WI38 (cell line): ENCODE measurements at regions not wholly inside any gene's neighbourhood (a gene's known extent, or its start where the extent isn't known, plus 50 kb on each side); places are given as distances from the start of the nearest gene placed in this dataset.
"Not testable (repeated sequence)": the region's sequence is repeated elsewhere in the genome, so short reads cannot be mapped to it uniquely, and the experiment has no call there.

ENCODE experiments used
- H3K4me3 ChIP-seq: 2 replicates; pipeline ENCODE4 v1.5.1; 2011; ENCODE audit warnings: low read depth, mild to moderate bottlenecking, control low read depth, low read length
- CTCF ChIP-seq: IDR thresholded peaks from 2 replicates; pipeline ENCODE4 v1.5.1; 2012; ENCODE audit warnings: low read depth, mild to moderate bottlenecking, control low read depth, low read length

GRCh38 chr12:88833641-88834116, 253.4 kb upstream of the KITLG start:
- no peak overlapping the region for H3K4me3 ChIP-seq
- TF ChIP-seq CTCF = no peak

- H3K4me3 ChIP-seq = not testable (repeated sequence)
Measured at GRCh38 chr12:88828537-88828936, 248.3 kb upstream of the KITLG start.

GRCh38 chr12:88820012-88820411, 239.7 kb upstream of the KITLG start:
- no peak for TF ChIP-seq CTCF
- H3K4me3 ChIP-seq = no peak overlapping the region

GRCh38 chr12:88816201-88816600, 235.9 kb upstream of the KITLG start:
- H3K4me3 ChIP-seq = no peak overlapping the region
- no peak for TF ChIP-seq CTCF

- no peak overlapping the region for H3K4me3 ChIP-seq
- no peak for TF ChIP-seq CTCF
Measured at GRCh38 chr12:88814779-88815178, 234.5 kb upstream of the KITLG start.

- no peak for TF ChIP-seq CTCF
- H3K4me3 ChIP-seq = no peak overlapping the region
Measured at GRCh38 chr12:88812610-88813009, 232.3 kb upstream of the KITLG start.

- no peak for TF ChIP-seq CTCF
- no peak overlapping the region for H3K4me3 ChIP-seq
Measured at GRCh38 chr12:88810806-88811205, 230.5 kb upstream of the KITLG start.

- H3K4me3 ChIP-seq = not testable (repeated sequence)
Measured at GRCh38 chr12:88809841-88810240, 229.6 kb upstream of the KITLG start.
